Spleen (tissue), 7 donors: ENCODE measurements at regions not wholly inside any gene's neighbourhood (a gene's known extent, or its start where the extent isn't known, plus 50 kb on each side); places are given as distances from the start of the nearest gene placed in this dataset.

ENCODE experiments used
- POLR2AphosphoS5 ChIP-seq, 3 donors: sonication (generic); formaldehyde crosslinking; IDR thresholded peaks; one replicate each; pipeline ENCODE4 v1.5.1; 2017; ENCODE audit warnings: antibody characterized with exemption in 3 of 3
- TF ChIP-seq, protein P1 (sequence below), 11 experiments: fragments of 200-600 bp in 7 of 11; fragments of 450-650 bp in 4 of 11; sonication (generic) in 4 of 11; IDR thresholded peaks in 8 of 11; conservative IDR thresholded peaks in 3 of 11; 1 replicate in 7 of 11; 2 replicates in 4 of 11; pipeline versions ENCODE4 v1.4.0 to v1.8.0; 2016 to 2021; ENCODE audit warnings: antibody characterized with exemption in 11 of 11, inconsistent platforms in 4 of 11, mild to moderate bottlenecking in 1 of 11
- donor health status: DM: no; HTN: no; CAD: no; lungs with moderate emphysema.
- donor health status: DM: no; HTN: no; CAD: no.
- donor health status: DM: no; HTN: no; CAD: no.

DNA sequence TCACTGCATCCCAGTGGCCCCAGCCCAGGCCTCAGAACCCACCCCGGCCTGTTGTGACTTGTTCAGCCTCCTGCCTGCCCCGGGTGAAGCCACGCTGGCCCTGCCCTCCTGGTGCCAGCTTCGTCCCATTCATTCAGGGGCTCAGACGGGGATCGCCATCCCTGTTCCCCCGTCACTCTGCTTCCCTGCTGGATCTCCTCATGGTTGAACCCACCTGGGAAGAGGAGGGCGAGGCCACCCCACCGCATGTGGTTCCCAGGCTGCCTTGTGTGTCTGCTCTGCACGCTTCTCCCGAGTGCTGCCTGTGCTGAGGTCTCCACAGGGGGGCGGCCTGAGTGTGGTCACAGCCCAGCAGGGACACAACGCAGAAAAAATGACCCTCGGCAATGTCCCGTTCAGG lies 108.2 kb upstream of the ACTRT2 start:
- TF ChIP-seq, protein P1, sequence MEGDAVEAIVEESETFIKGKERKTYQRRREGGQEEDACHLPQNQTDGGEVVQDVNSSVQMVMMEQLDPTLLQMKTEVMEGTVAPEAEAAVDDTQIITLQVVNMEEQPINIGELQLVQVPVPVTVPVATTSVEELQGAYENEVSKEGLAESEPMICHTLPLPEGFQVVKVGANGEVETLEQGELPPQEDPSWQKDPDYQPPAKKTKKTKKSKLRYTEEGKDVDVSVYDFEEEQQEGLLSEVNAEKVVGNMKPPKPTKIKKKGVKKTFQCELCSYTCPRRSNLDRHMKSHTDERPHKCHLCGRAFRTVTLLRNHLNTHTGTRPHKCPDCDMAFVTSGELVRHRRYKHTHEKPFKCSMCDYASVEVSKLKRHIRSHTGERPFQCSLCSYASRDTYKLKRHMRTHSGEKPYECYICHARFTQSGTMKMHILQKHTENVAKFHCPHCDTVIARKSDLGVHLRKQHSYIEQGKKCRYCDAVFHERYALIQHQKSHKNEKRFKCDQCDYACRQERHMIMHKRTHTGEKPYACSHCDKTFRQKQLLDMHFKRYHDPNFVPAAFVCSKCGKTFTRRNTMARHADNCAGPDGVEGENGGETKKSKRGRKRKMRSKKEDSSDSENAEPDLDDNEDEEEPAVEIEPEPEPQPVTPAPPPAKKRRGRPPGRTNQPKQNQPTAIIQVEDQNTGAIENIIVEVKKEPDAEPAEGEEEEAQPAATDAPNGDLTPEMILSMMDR (IDR thresholded peaks at IDR 0.05 in 8 of 11, conservative IDR thresholded peaks at IDR 0.05 in 3 of 11): no peak
- TF ChIP-seq POLR2AphosphoS5 (IDR thresholded peaks at IDR 0.05): no peak
